ENCODE measurements at regions not wholly inside any gene's neighbourhood (a gene's known extent, or its start where the extent isn't known, plus 50 kb on each side); places are given as distances from the start of the nearest gene placed in this dataset.

DNA sequence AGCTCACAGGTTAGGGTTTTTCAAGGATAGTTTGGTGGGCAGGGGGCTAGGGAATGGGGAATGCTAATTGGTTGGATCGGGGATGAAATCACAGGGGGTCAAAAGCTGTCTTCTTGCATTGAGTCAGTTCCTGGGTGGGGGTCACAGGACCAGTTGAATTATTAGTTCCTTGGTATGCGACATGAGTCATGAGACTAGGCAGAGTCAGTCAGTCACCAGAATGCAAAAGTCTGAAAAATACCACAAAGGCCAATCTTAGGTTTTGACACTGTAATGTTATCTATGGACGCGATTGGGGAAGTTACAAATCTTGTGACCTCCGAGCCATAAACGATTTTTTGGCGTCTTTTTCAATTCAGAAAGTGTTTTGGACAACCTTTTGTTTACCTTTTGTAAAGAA is 101.2 kb downstream of the ZNF519 start:
- DNase-seq, result no peak

DNA sequence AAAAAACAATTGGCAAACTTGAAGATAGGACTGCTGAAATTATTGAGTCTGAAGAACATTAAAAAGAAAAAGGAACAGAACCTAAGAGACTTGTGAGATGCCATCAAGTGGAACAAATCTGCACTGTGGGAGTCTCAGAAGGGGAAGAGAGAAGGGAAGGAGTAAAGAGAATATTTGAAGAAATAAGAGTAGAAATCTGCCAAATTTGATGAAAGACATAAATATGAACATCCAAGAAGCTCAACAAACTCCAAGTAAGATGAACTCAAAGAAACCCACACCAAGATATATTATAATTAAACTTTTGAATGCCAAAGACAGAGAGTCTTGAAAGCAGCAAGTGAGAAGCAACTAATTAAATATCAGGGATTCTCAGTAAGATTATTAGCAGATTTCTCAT is 102.7 kb downstream of the ZNF519 start:
- DNase-seq, result no peak

DNA sequence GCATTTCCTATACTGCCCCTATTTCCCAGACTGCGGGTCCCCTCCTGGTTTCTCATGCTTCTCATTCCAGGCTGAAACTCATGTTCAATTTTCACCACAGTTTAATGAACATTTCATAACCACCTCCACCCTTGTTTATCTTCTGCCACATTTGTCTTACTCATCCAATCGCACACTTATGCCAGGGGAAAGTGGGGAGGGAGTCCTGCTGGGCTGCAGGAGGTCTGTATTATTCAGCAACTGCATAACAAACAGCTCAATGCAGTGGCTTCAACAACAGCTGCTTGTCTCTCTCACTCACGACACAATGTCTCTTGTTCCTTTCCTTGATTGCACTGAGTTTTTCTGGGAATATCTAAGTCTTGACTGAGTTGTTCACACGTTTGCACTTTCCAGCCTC is 106.0 kb downstream of the ZNF519 start:
- no peak for DNase-seq

- DNase-seq, result no peak
Observed at GRCh38 chr18:14025306-14025940, 106.8 kb downstream of the ZNF519 start.

DNA sequence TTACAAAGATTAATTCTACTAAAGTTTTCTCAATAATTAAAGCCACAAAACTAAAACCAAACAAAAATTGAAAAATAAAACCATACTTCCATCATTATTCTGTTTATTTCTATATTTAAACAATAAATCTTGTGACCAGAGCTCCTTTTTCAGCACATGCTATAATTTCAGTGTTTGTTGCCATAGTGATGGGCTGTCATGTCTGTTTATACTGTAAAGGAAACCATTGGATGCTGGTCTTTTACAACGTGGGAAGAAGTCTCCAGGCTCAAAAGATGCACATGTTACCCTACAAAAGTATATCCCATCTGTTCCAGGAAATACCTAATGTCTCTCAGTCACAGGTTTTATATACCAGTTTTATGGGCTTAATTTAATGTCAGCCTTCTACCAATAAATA is 100.1 kb upstream of the MC2R start:
- peak in 1 of 2 experiments; percentile 38 for DNase-seq

DNA sequence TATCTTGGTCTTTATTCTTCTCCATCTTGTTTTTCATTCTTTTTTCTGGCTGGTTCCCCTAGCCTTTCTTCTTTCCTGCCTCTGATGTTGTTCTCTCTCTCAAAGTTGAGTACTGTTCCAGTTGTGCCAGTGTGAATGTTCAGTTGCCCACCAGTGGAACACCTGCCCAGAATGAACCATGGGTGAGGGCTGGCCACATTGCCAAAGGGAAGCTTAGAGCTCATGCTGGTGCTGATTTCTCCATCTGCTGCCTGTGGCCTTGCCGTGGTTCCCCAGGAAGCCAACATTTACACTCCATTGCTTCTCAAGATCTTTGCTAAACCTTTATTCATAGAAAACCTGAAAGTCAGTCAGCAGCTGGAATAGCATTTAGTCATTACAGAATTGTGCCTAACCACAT is 99.1 kb upstream of the MC2R start:
- DNase-seq, result no peak

DNA sequence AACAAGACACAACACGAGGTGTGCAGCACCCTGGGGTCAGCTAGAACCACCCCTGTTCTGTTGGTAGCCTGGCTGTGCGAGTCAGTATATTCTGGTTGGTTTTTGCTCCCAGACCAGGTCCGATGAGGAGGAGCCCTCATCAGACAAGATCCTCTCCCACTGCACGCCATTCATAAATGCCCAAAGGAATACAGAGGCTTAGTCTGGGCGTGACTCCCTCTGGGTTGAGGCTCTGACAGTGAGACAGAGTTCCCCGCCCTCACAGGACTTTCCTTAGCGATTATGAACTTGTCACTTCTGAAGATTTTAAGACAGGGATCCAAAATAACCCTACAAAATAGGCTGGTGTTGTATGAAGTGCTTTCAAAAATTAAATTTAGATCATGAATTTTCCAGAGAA is 85.5 kb upstream of the MC2R start:
- no peak for DNase-seq

GRCh38 chr18:13999231-13999630 is 83.9 kb upstream of the MC2R start:
- no peak for DNase-seq

GRCh38 chr18:13998571-13998970 is 83.2 kb upstream of the MC2R start:
- no peak for DNase-seq

DNA sequence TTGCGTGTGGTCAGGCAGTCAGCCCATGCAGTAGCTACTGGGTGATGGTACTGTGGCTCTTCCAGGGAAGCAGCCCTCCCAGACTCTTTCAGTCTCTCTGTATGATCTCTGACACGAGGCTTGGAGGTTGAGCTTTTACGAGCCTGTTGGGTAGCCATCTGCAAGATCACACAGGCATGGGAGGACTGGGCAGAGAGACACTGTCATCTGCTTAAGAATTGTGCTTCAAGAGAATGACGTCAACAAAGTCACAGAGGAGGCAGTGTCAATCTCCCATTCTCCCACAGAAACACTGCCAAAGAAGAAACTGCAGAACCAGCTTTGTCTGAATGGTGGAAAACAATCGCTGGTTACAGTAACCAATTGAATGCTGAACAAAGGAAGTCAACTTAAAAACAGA is 78.4 kb upstream of the MC2R start:
- DNase-seq, result no peak

DNA sequence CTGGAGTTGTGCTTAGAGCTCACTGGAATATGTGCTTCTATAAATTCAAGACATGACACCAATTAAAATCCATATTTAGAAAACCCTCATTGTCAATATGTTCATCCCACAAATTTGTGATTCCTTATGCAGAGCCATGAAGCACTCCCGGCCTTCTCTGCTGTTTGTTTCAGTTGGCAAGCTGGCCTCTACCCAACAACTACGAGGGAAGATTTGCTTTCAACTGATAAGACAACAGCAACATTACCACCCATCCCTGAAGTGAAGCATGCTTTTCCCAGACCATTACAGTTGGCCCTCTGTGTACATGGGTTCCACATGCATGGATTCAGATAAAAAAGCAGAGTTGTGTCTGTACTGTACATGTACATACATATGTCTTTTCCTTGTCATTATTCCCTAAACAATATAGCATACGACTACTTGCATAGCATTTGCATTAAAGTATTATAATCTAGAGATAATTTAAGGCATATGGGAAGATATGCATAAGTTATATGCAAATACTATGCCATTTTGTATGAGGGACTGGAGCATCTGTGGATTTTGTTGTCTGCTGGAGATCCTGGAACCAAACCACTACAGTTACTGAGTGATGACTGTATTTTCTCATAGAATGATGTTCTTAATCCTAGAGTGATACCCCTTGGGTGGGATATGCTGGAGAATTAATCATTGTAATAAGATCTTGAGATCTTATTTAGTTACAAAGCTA is 77.6 kb upstream of the MC2R start:
- no peak for DNase-seq

DNA sequence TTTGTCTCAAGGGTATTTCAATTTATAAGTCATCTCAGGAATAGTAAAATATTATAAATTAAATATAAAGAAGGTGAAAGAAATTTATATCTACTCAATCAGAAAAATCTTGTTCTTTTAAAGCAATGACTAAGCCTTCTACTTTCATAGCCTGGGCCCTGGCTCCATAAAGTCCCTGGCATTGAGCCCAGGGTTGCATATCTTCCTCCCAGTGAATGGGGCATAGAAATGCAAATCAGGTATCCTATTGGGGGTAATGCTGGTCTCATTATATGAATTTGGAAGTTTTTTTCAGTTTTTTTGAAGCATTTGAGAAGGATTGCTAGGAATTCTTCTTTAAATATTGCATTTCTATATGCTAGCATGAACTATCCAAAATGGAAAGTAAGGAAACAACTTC is 73.9 kb upstream of the MC2R start:
- DNase-seq, result no peak

DNA sequence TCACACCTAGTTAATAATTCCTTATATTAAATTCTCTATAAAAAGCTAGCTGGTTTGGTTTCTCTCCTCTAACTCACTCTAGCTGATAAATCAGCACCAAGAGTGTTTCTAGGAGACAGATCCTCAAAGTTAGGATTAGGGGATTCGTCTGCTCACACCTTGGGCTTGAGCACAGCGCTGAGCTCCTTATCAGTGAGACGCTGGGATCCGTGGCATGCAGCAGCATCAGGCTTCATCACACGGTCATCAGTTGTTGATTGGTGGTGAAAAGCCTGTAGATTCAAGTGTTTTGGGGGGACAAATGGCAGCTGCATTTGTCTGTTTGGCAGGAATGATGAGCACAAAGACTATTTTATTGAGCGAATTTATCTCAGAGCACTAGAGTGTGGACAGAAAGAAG is 72.6 kb upstream of the MC2R start:
- DNase-seq, result no peak

- no peak for DNase-seq
Observed at GRCh38 chr18:13984080-13984479, 68.7 kb upstream of the MC2R start.

GRCh38 chr18:13983506-13983905 is 68.2 kb upstream of the MC2R start:
- DNase-seq, result no peak

- DNase-seq, result peak in 1 of 2 experiments; percentile 8
Observed at GRCh38 chr18:13982126-13982525, 66.8 kb upstream of the MC2R start.

GRCh38 chr18:13973061-13973575 is 57.8 kb upstream of the MC2R start:
- peak; percentile 27 to 57 for DNase-seq
